SK-N-SH treated with all-trans-retinoic acid at 6 μM for 48 hours (cell line): ENCODE measurements at regions not wholly inside any gene's neighbourhood (a gene's known extent, or its start where the extent isn't known, plus 50 kb on each side); places are given as distances from the start of the nearest gene placed in this dataset.

Experiments used
- ESRRG ChIP-seq: fragments of 250-450 bp; sonication (Bioruptor Pico); IDR thresholded peaks from 2 replicates; pipeline ENCODE4 v1.6.1; 2021; ENCODE audit warnings: mild to moderate bottlenecking
- RARB ChIP-seq: fragments of 250-450 bp; sonication (Bioruptor Pico); IDR thresholded peaks from 2 replicates; pipeline ENCODE4 v1.8.0; 2021; ENCODE audit warnings: mild to moderate bottlenecking, moderate library complexity
- ZFP3 ChIP-seq: fragments of 250-450 bp; sonication (Bioruptor Pico); IDR thresholded peaks from 2 replicates; pipeline ENCODE4 v1.5.0; 2020; ENCODE audit warnings: mild to moderate bottlenecking, moderate library complexity
- TF ChIP-seq, protein P1 (sequence below): fragments of 250-450 bp; sonication (Bioruptor Pico); IDR thresholded peaks from 2 replicates; pipeline ENCODE4 v1.8.0; 2020; ENCODE audit warnings: mild to moderate bottlenecking, moderate library complexity, borderline replicate concordance

- TF ChIP-seq ZFP3 (CRISPR knock-in tag) = no peak
- no peak for TF ChIP-seq RARB (CRISPR knock-in tag)
- no peak for TF ChIP-seq ESRRG (CRISPR knock-in tag)
- TF ChIP-seq, protein P1, sequence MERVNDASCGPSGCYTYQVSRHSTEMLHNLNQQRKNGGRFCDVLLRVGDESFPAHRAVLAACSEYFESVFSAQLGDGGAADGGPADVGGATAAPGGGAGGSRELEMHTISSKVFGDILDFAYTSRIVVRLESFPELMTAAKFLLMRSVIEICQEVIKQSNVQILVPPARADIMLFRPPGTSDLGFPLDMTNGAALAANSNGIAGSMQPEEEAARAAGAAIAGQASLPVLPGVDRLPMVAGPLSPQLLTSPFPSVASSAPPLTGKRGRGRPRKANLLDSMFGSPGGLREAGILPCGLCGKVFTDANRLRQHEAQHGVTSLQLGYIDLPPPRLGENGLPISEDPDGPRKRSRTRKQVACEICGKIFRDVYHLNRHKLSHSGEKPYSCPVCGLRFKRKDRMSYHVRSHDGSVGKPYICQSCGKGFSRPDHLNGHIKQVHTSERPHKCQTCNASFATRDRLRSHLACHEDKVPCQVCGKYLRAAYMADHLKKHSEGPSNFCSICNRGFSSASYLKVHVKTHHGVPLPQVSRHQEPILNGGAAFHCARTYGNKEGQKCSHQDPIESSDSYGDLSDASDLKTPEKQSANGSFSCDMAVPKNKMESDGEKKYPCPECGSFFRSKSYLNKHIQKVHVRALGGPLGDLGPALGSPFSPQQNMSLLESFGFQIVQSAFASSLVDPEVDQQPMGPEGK (CRISPR knock-in tag) = no peak
These were observed 208.5 kb upstream of the GRIA4 start for GRCh38 chr11:105401269-105401809.
